ENCODE measurements at regions not wholly inside any gene's neighbourhood (a gene's known extent, or its start where the extent isn't known, plus 50 kb on each side); places are given as distances from the start of the nearest gene placed in this dataset.

DNA sequence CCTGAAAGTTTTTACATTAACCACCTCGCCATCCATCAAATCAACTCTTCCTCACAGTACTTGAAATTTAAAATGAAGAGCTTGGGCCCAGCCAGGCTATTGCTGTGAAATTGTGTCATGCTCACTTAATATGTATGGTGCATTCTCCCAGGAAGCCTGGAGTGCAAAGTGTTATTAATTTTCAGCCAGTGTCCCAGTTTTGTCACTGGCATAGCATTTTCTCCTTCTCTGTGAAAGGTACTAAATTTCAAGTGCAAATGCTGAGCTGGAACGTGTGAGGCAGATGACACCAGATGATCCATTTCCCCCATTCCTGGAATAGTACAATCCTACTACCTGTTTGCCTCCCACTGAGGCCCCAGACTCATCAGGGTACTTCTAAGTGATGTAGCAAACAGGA, 397.6 kb upstream of the ACTBL2 start:
- TF ChIP-seq POLR2A (IDR thresholded peaks at IDR 0.05) = no peak
- TF ChIP-seq, protein P1, sequence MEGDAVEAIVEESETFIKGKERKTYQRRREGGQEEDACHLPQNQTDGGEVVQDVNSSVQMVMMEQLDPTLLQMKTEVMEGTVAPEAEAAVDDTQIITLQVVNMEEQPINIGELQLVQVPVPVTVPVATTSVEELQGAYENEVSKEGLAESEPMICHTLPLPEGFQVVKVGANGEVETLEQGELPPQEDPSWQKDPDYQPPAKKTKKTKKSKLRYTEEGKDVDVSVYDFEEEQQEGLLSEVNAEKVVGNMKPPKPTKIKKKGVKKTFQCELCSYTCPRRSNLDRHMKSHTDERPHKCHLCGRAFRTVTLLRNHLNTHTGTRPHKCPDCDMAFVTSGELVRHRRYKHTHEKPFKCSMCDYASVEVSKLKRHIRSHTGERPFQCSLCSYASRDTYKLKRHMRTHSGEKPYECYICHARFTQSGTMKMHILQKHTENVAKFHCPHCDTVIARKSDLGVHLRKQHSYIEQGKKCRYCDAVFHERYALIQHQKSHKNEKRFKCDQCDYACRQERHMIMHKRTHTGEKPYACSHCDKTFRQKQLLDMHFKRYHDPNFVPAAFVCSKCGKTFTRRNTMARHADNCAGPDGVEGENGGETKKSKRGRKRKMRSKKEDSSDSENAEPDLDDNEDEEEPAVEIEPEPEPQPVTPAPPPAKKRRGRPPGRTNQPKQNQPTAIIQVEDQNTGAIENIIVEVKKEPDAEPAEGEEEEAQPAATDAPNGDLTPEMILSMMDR (IDR thresholded peaks at IDR 0.05) = no peak
- no peak for TF ChIP-seq POLR2AphosphoS5 (IDR thresholded peaks at IDR 0.05)
